PFSK-1 (cell line): ENCODE measurements at regions not wholly inside any gene's neighbourhood (a gene's known extent, or its start where the extent isn't known, plus 50 kb on each side); places are given as distances from the start of the nearest gene placed in this dataset.

Source experiments
- FOXP2 ChIP-seq: optimal IDR thresholded peaks from 2 replicates; pipeline ENCODE3; 2011; ENCODE audit warnings: borderline replicate concordance, control low read depth, inconsistent platforms; ENCODE audit not compliant: insufficient read depth; ENCODE audit errors: extremely low read length, extremely low read depth
- POLR2AphosphoS5 ChIP-seq: IDR thresholded peaks from 2 replicates; pipeline ENCODE4 v1.6.1; 2012; ENCODE audit warnings: low read depth, mild to moderate bottlenecking, control low read depth, low read length, moderate library complexity
- SIN3A ChIP-seq: IDR thresholded peaks from 2 replicates; pipeline ENCODE4 v1.6.1; 2012; ENCODE audit warnings: mild to moderate bottlenecking, low read length, moderate library complexity, borderline replicate concordance; ENCODE audit not compliant: insufficient read depth
- TAF1 ChIP-seq: IDR thresholded peaks from 2 replicates; pipeline ENCODE4 v1.6.1; 2012; ENCODE audit warnings: low read length, control low read depth, borderline replicate concordance; ENCODE audit not compliant: insufficient read depth
- TF ChIP-seq, protein P1 (sequence below), 2 experiments: IDR thresholded peaks; 2 replicates each; pipeline versions ENCODE4 v1.6.1 to v1.8.0; 2011 to 2012; ENCODE audit warnings: low read depth in 2 of 2, low read length in 2 of 2, control low read depth in 1 of 2, inconsistent platforms in 1 of 2, mild to moderate bottlenecking in 1 of 2, moderate library complexity in 1 of 2; ENCODE audit not compliant: insufficient read depth in 1 of 2

- TF ChIP-seq FOXP2 (no peak), TAF1 (no peak), SIN3A (no peak), POLR2AphosphoS5 (no peak)
- TF ChIP-seq, protein P1, sequence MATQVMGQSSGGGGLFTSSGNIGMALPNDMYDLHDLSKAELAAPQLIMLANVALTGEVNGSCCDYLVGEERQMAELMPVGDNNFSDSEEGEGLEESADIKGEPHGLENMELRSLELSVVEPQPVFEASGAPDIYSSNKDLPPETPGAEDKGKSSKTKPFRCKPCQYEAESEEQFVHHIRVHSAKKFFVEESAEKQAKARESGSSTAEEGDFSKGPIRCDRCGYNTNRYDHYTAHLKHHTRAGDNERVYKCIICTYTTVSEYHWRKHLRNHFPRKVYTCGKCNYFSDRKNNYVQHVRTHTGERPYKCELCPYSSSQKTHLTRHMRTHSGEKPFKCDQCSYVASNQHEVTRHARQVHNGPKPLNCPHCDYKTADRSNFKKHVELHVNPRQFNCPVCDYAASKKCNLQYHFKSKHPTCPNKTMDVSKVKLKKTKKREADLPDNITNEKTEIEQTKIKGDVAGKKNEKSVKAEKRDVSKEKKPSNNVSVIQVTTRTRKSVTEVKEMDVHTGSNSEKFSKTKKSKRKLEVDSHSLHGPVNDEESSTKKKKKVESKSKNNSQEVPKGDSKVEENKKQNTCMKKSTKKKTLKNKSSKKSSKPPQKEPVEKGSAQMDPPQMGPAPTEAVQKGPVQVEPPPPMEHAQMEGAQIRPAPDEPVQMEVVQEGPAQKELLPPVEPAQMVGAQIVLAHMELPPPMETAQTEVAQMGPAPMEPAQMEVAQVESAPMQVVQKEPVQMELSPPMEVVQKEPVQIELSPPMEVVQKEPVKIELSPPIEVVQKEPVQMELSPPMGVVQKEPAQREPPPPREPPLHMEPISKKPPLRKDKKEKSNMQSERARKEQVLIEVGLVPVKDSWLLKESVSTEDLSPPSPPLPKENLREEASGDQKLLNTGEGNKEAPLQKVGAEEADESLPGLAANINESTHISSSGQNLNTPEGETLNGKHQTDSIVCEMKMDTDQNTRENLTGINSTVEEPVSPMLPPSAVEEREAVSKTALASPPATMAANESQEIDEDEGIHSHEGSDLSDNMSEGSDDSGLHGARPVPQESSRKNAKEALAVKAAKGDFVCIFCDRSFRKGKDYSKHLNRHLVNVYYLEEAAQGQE (IDR thresholded peaks at IDR 0.05; ENCODE audit: insufficient read depth in 1 of 2, low read depth in 2 of 2, low read length in 2 of 2) = no peak
Measured at GRCh38 chrX:150225756-150226155, 137.4 kb upstream of the MAMLD1 start.

DNA sequence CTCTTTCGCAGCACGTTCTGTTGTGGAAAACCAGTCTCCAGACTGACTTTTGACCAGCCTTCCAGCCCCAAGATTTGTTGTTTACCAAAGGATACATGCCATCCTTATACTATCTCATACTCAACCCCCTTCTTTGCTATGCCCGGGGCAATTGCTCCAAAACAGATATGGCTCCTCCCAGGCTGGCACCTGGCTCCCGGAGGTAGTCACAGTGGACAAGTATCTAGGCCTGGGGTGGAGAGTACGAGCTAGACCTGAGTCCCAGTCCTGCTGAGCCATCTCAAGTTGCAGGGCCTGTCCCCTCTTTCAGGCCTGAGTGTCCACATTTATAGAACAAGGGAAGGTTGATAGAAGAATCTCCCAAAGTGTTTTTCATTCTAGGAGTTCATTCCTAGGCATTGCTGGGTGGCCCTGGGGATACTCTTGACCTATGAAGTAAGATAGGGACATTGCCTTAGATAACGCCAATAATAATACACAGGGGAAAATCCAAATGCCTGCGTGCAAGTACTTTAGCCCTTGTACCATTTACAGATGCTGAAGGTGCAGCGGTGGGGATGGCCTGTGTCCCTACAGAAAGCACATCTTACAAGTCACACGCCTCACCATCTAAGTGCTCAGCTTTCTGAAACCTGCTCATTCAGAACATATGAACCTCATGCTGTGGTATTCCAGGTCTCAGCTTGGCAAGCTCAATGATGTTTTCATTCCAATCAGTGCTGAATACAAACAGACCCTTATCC, 136.7 kb upstream of the MAMLD1 start:
- TF ChIP-seq POLR2AphosphoS5 (no peak), TAF1 (no peak), FOXP2 (no peak), SIN3A (no peak)
- TF ChIP-seq, protein P1 (IDR thresholded peaks at IDR 0.05; ENCODE audit: insufficient read depth in 1 of 2, low read depth in 2 of 2, low read length in 2 of 2) = no peak

GRCh38 chrX:150227321-150227860, 135.7 kb upstream of the MAMLD1 start:
- TF ChIP-seq POLR2AphosphoS5 (no peak), FOXP2 (no peak)

DNA sequence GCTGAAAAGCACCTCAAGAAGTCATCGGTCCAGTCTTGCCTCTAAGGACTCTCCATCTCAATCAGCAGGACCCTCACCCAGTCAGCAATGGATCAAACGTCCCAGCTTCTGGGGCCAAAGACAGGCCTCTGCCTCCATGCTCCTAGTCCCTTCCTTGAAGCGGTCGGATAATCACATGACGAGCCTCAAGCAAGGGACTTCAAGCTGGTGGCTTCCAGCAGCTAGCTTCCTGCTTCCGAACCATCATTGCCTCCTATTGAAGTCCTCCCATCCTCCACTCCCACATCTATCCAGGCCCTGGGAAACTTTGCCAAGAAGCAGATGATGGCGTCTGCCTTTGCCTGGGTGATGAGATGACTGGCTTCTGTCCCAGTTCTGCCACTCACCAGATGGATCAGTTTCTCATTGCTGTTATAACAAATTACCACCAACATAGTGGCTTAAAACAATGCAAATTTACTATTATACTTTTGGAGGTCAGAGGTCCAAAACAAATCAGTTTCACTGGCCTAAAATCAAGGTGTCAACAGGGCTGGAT, 135.2 kb upstream of the MAMLD1 start:
- TF ChIP-seq FOXP2 (no peak), POLR2AphosphoS5 (no peak), SIN3A (no peak), TAF1 (no peak)
- TF ChIP-seq, protein P1 (IDR thresholded peaks at IDR 0.05; ENCODE audit: insufficient read depth in 1 of 2, low read depth in 2 of 2, low read length in 2 of 2) = no peak

DNA sequence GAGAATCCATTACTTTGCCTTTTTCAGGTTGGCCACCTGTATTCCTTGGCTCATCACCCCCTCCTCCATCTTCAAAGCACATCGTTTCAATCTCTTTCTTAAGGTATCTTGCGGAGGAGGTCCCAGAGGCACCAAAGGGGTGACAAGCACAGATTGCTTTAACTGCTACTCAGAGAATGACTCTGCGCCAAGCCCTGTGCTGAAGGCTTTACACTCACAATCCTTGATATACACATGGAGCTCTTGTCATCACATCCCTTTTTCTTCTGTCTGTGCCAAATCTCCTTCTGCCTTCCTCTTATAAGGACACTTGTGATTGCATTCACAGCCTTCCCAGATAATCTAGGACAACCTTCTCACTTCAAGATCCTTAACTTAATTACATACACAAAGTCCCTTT, 134.7 kb upstream of the MAMLD1 start:
- no peak for TF ChIP-seq FOXP2
- TF ChIP-seq SIN3A = no peak
- TF ChIP-seq, protein P1 (IDR thresholded peaks at IDR 0.05; ENCODE audit: insufficient read depth in 1 of 2, low read depth in 2 of 2, low read length in 2 of 2) = no peak
- no peak for TF ChIP-seq POLR2AphosphoS5
- no peak for TF ChIP-seq TAF1
